HEK293 (cell line): ENCODE measurements at regions not wholly inside any gene's neighbourhood (a gene's known extent, or its start where the extent isn't known, plus 50 kb on each side); places are given as distances from the start of the nearest gene placed in this dataset.

ENCODE experiments used
- CTCF ChIA-PET: fragments of 350-600 bp; formaldehyde crosslinking; extraction: SDS; loops from one replicate; lab custom pipeline; 2021; ENCODE audit warnings: antibody characterized with exemption; lab: Yijun Ruan, JAX
- POLR2A ChIA-PET: fragments of 300-600 bp; formaldehyde crosslinking; extraction: SDS; loops from one replicate; lab custom pipeline; 2020; ENCODE audit warnings: antibody characterized with exemption, inconsistent platforms; lab: Yijun Ruan, JAX
- H3K27ac ChIP-seq: fragments of 200-500 bp; sonication (Bioruptor generic); 2 replicates; pipeline ENCODE4 v1.5.1; 2014; ENCODE audit warnings: low read depth, low read length, control low read depth, inconsistent platforms; ENCODE audit errors: extremely low read depth
- H3K36me3 ChIP-seq, 2 experiments: fragments of 200-500 bp in 1 of 2; sonication (Bioruptor generic) in 1 of 2; 1 replicate in 1 of 2; 2 replicates in 1 of 2; pipeline ENCODE4 v1.5.1; 2014 to 2017; ENCODE audit warnings: inconsistent platforms in 2 of 2, low read length in 2 of 2; ENCODE audit not compliant: control insufficient read depth in 2 of 2, insufficient read depth in 1 of 2
- H3K4me1 ChIP-seq: fragments of 200-500 bp; sonication (Bioruptor generic); 2 replicates; pipeline ENCODE4 v1.5.1; 2014; ENCODE audit warnings: mild to moderate bottlenecking, low read length, inconsistent platforms; ENCODE audit not compliant: control insufficient read depth, insufficient read depth
- H3K4me3 ChIP-seq: 2 replicates; pipeline ENCODE4 v1.5.1; 2011; ENCODE audit warnings: low read depth, mild to moderate bottlenecking, control low read depth, low read length, moderate library complexity
- H3K9me3 ChIP-seq: fragments of 200-500 bp; sonication (Bioruptor generic); 2 replicates; pipeline ENCODE4 v1.5.1; 2014; ENCODE audit warnings: low read depth, low read length, inconsistent platforms; ENCODE audit not compliant: control insufficient read depth, insufficient read depth
- GFI1B ChIP-seq: fragments of 450-650 bp; formaldehyde crosslinking; IDR thresholded peaks from 2 replicates; pipeline ENCODE4 v1.5.1; 2016; ENCODE audit warnings: missing biosample characterization, missing genetic modification characterization
- HOXD13 ChIP-seq: sonication (generic); formaldehyde crosslinking; IDR thresholded peaks from 2 replicates; pipeline ENCODE4 v1.8.0; 2022; ENCODE audit warnings: missing genetic modification reagents, borderline replicate concordance
- KLF7 ChIP-seq: fragments of 450-650 bp; formaldehyde crosslinking; IDR thresholded peaks from 2 replicates; pipeline ENCODE4 v1.5.1; 2016; ENCODE audit warnings: missing biosample characterization, missing genetic modification characterization, borderline replicate concordance
- KLF9 ChIP-seq: fragments of 450-650 bp; formaldehyde crosslinking; IDR thresholded peaks from 2 replicates; pipeline ENCODE4 v1.5.1; 2016; ENCODE audit warnings: missing biosample characterization, missing genetic modification characterization, low read depth
- SP2 ChIP-seq: fragments of 450-650 bp; formaldehyde crosslinking; IDR thresholded peaks from 2 replicates; pipeline ENCODE4 v1.5.1; 2016; ENCODE audit warnings: missing biosample characterization, missing genetic modification characterization
- YY1 ChIP-seq: fragments of 450-650 bp; formaldehyde crosslinking; IDR thresholded peaks from 2 replicates; pipeline ENCODE4 v1.5.1; 2018; ENCODE audit warnings: missing biosample characterization, missing genetic modification characterization
- ZBTB21 ChIP-seq: fragments of 450-650 bp; formaldehyde crosslinking; IDR thresholded peaks from 2 replicates; pipeline ENCODE4 v1.5.1; 2017; ENCODE audit warnings: missing biosample characterization, missing genetic modification characterization
- ZBTB7A ChIP-seq: fragments of 450-650 bp; formaldehyde crosslinking; IDR thresholded peaks from 2 replicates; pipeline ENCODE4 v1.5.1; 2016; ENCODE audit warnings: low read depth, missing biosample characterization, missing genetic modification characterization
- ZNF132 ChIP-seq: fragments of 450-650 bp; formaldehyde crosslinking; IDR thresholded peaks from 2 replicates; pipeline ENCODE4 v1.5.1; 2017; ENCODE audit warnings: missing biosample characterization, missing genetic modification characterization, borderline replicate concordance
- ZNF146 ChIP-seq: fragments of 450-650 bp; formaldehyde crosslinking; IDR thresholded peaks from 2 replicates; pipeline ENCODE4 v1.5.1; 2016; ENCODE audit warnings: missing biosample characterization, missing genetic modification characterization
- ZNF16 ChIP-seq: fragments of 450-650 bp; formaldehyde crosslinking; IDR thresholded peaks from 2 replicates; pipeline ENCODE4 v1.5.1; 2016; ENCODE audit warnings: low read depth, missing biosample characterization, missing genetic modification characterization
- ZNF211 ChIP-seq: fragments of 450-650 bp; formaldehyde crosslinking; IDR thresholded peaks from 2 replicates; pipeline ENCODE4 v1.5.1; 2016; ENCODE audit warnings: low read depth, missing biosample characterization, missing genetic modification characterization
- ZNF23 ChIP-seq: fragments of 450-650 bp; formaldehyde crosslinking; IDR thresholded peaks from 2 replicates; pipeline ENCODE4 v1.5.1; 2016; ENCODE audit warnings: missing biosample characterization, missing genetic modification characterization, borderline replicate concordance
- ZNF292 ChIP-seq: fragments of 450-650 bp; formaldehyde crosslinking; IDR thresholded peaks from 2 replicates; pipeline ENCODE4 v1.5.1; 2016; ENCODE audit warnings: low read depth, missing biosample characterization, missing genetic modification characterization, borderline replicate concordance
- ZNF311 ChIP-seq: fragments of 450-650 bp; formaldehyde crosslinking; IDR thresholded peaks from 2 replicates; pipeline ENCODE4 v1.5.1; 2017; ENCODE audit warnings: missing biosample characterization, missing genetic modification characterization, borderline replicate concordance
- ZNF426 ChIP-seq: fragments of 450-650 bp; formaldehyde crosslinking; IDR thresholded peaks from 2 replicates; pipeline ENCODE4 v1.5.1; 2017; ENCODE audit warnings: missing biosample characterization, missing genetic modification characterization, mild to moderate bottlenecking, inconsistent platforms, moderate library complexity
- ZNF529 ChIP-seq: fragments of 450-650 bp; formaldehyde crosslinking; IDR thresholded peaks from 2 replicates; pipeline ENCODE4 v1.5.1; 2017; ENCODE audit warnings: missing genetic modification characterization, missing biosample characterization; ENCODE audit not compliant: insufficient replicate concordance
- ZNF571 ChIP-seq: fragments of 450-650 bp; formaldehyde crosslinking; IDR thresholded peaks from 2 replicates; pipeline ENCODE4 v1.5.0; 2017; ENCODE audit warnings: missing biosample characterization, missing genetic modification characterization
- ZNF623 ChIP-seq: fragments of 450-650 bp; formaldehyde crosslinking; IDR thresholded peaks from 2 replicates; pipeline ENCODE4 v1.5.1; 2016; ENCODE audit warnings: missing biosample characterization, missing genetic modification characterization
- ZNF660 ChIP-seq: fragments of 450-650 bp; IDR thresholded peaks from 2 replicates; pipeline ENCODE4 v1.5.1; 2018; ENCODE audit warnings: missing biosample characterization, mild to moderate bottlenecking, missing genetic modification characterization
- ZNF692 ChIP-seq: fragments of 450-650 bp; formaldehyde crosslinking; IDR thresholded peaks from 2 replicates; pipeline ENCODE4 v1.5.1; 2016; ENCODE audit warnings: missing biosample characterization, missing genetic modification characterization
- ZNF707 ChIP-seq: fragments of 450-650 bp; formaldehyde crosslinking; IDR thresholded peaks from 2 replicates; pipeline ENCODE4 v1.5.1; 2016; ENCODE audit warnings: missing biosample characterization, missing genetic modification characterization
- ZNF776 ChIP-seq: fragments of 450-650 bp; formaldehyde crosslinking; IDR thresholded peaks from 2 replicates; pipeline ENCODE4 v1.5.0; 2017; ENCODE audit warnings: missing biosample characterization, missing genetic modification characterization, borderline replicate concordance
- ZSCAN18 ChIP-seq: fragments of 450-650 bp; formaldehyde crosslinking; IDR thresholded peaks from 2 replicates; pipeline ENCODE4 v1.5.1; 2016; ENCODE audit warnings: missing biosample characterization, missing genetic modification characterization
- ZSCAN23 ChIP-seq: fragments of 450-650 bp; formaldehyde crosslinking; IDR thresholded peaks from 2 replicates; pipeline ENCODE4 v1.5.1; 2016; ENCODE audit warnings: missing biosample characterization, missing genetic modification characterization
- TF ChIP-seq, protein P1 (sequence below): fragments of 450-650 bp; formaldehyde crosslinking; IDR thresholded peaks from 2 replicates; pipeline ENCODE4 v1.5.1; 2016; ENCODE audit warnings: missing biosample characterization, missing genetic modification characterization, borderline replicate concordance

- ChIA-PET POLR2A (no interaction called here), CTCF (interaction anchor here (0.6 kb wide), 1 partner anchor 81 kb away, joined by 3 read pairs; no protein-coding TSS in a partner anchor)
- Histone ChIP-seq H3K27ac (no peak overlapping the region), H3K4me1 (no peaks in the 10 kb centered on the region), H3K36me3 (no peaks in the 10 kb centered on the region), H3K4me3 (no peak overlapping the region), H3K9me3 (no peaks in the 10 kb centered on the region)
- TF ChIP-seq, protein P1, sequence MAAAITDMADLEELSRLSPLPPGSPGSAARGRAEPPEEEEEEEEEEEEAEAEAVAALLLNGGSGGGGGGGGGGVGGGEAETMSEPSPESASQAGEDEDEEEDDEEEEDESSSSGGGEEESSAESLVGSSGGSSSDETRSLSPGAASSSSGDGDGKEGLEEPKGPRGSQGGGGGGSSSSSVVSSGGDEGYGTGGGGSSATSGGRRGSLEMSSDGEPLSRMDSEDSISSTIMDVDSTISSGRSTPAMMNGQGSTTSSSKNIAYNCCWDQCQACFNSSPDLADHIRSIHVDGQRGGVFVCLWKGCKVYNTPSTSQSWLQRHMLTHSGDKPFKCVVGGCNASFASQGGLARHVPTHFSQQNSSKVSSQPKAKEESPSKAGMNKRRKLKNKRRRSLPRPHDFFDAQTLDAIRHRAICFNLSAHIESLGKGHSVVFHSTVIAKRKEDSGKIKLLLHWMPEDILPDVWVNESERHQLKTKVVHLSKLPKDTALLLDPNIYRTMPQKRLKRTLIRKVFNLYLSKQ (tag by site-specific recombination): no peak
- no peak for TF ChIP-seq ZNF211
- TF ChIP-seq ZNF571 (tag by site-specific recombination): no peak
- no peak for TF ChIP-seq ZNF707
- no peak for TF ChIP-seq ZNF529 (tag by site-specific recombination)
- TF ChIP-seq ZSCAN18: no peak
- no peak for TF ChIP-seq ZNF426 (tag by site-specific recombination)
- no peak for TF ChIP-seq GFI1B
- TF ChIP-seq ZBTB7A (tag by site-specific recombination): no peak
- no peak for TF ChIP-seq ZNF623
- no peak for TF ChIP-seq ZBTB21 (tag by site-specific recombination)
- TF ChIP-seq KLF7 (tag by site-specific recombination): no peak
- TF ChIP-seq ZNF146 (tag by site-specific recombination): no peak
- TF ChIP-seq ZNF660 (tag by site-specific recombination): no peak
Observed at GRCh38 chr1:80047791-80048190, 1041.3 kb upstream of the ADGRL4 start.

GRCh38 chr1:80044662-80045061 lies 1038.1 kb upstream of the ADGRL4 start:
- POLR2A ChIA-PET: no interaction called here
- H3K4me3 ChIP-seq: no peak overlapping the region
- H3K9me3 ChIP-seq: no peaks in the 10 kb centered on the region
- TF ChIP-seq ZNF426 (tag by site-specific recombination) (no peak), ZNF571 (tag by site-specific recombination) (no peak), ZNF692 (tag by site-specific recombination) (no peak), SP2 (tag by site-specific recombination) (no peak), ZNF311 (tag by site-specific recombination) (no peak), HOXD13 (no peak), ZNF16 (tag by site-specific recombination) (no peak), ZNF23 (tag by site-specific recombination) (no peak), KLF9 (tag by site-specific recombination) (no peak), ZNF776 (tag by site-specific recombination) (no peak), ZNF132 (no peak), ZSCAN23 (tag by site-specific recombination) (no peak), ZNF292 (tag by site-specific recombination) (no peak), YY1 (tag by site-specific recombination) (no peak)
- no peaks in the 10 kb centered on the region for H3K4me1 ChIP-seq
- CTCF ChIA-PET: interaction anchor here (0.5 kb wide), 1 partner anchor 677 kb away, joined by 3 read pairs; no protein-coding TSS in a partner anchor
- H3K36me3 ChIP-seq: no peaks in the 10 kb centered on the region
- H3K27ac ChIP-seq: no peak overlapping the region
